H1 (cell line): ENCODE measurements at regions not wholly inside any gene's neighbourhood (a gene's known extent, or its start where the extent isn't known, plus 50 kb on each side); places are given as distances from the start of the nearest gene placed in this dataset.
A peak's percentile ranks its signal among the peaks of the same experiment; 100 is the strongest.

Experiments
- E2F6 ChIP-seq: IDR thresholded peaks from 2 replicates; pipeline ENCODE4 v1.6.1; 2012; ENCODE audit warnings: inconsistent platforms
- JUND ChIP-seq: IDR thresholded peaks from 2 replicates; pipeline ENCODE4 v1.6.1; 2011; ENCODE audit warnings: mild to moderate bottlenecking, improper control_type of control experiment, low read length
- KDM1A ChIP-seq: fragments of 200-600, 300-600 bp; sonication (generic); IDR thresholded peaks from 2 replicates; pipeline ENCODE4 v1.7.1; 2016; ENCODE audit warnings: mild to moderate bottlenecking, low read length, borderline replicate concordance
- USF2 ChIP-seq: IDR thresholded peaks from 2 replicates; pipeline ENCODE4 v1.6.1; 2011; ENCODE audit warnings: low read length, improper control_type of control experiment

- no peak for TF ChIP-seq E2F6
- TF ChIP-seq USF2, result no peak
- TF ChIP-seq KDM1A, result no peak
- TF ChIP-seq JUND, result peak; percentile 27; the same call in 1 of the 2 replicates
These were observed 515.2 kb upstream of the BRINP1 start (continued) for GRCh38 chr9:119884438-119884837.
